AG04449 (cell line): ENCODE measurements at regions not wholly inside any gene's neighbourhood (a gene's known extent, or its start where the extent isn't known, plus 50 kb on each side); places are given as distances from the start of the nearest gene placed in this dataset.

ENCODE experiments used
- CTCF ChIA-PET: fragments of 350-600 bp; formaldehyde crosslinking; extraction: SDS; loops from one replicate; lab custom pipeline; 2021; ENCODE audit warnings: antibody characterized with exemption; lab: Yijun Ruan, JAX
- POLR2A ChIA-PET: fragments of 400-600, 350-600 bp; formaldehyde crosslinking; extraction: SDS; loops from one replicate; lab custom pipeline; 2020; ENCODE audit warnings: antibody characterized with exemption, inconsistent platforms; lab: Yijun Ruan, JAX
- DNase-seq: peaks from one replicate; pipeline ENCODE4 v3.0.0-alpha.2; 2010; ENCODE audit warnings: low read depth, low spot score
- H3K4me3 ChIP-seq: 2 replicates; pipeline ENCODE4 v1.5.1; 2011; ENCODE audit warnings: low read depth, mild to moderate bottlenecking, control low read depth, low read length
- CTCF ChIP-seq: IDR thresholded peaks from one replicate; pipeline ENCODE4 v1.5.1; 2011; ENCODE audit warnings: mild to moderate bottlenecking, moderate library complexity, low read length, control low read depth, inconsistent platforms; ENCODE audit not compliant: insufficient read depth; ENCODE audit errors: missing control alignments

DNA sequence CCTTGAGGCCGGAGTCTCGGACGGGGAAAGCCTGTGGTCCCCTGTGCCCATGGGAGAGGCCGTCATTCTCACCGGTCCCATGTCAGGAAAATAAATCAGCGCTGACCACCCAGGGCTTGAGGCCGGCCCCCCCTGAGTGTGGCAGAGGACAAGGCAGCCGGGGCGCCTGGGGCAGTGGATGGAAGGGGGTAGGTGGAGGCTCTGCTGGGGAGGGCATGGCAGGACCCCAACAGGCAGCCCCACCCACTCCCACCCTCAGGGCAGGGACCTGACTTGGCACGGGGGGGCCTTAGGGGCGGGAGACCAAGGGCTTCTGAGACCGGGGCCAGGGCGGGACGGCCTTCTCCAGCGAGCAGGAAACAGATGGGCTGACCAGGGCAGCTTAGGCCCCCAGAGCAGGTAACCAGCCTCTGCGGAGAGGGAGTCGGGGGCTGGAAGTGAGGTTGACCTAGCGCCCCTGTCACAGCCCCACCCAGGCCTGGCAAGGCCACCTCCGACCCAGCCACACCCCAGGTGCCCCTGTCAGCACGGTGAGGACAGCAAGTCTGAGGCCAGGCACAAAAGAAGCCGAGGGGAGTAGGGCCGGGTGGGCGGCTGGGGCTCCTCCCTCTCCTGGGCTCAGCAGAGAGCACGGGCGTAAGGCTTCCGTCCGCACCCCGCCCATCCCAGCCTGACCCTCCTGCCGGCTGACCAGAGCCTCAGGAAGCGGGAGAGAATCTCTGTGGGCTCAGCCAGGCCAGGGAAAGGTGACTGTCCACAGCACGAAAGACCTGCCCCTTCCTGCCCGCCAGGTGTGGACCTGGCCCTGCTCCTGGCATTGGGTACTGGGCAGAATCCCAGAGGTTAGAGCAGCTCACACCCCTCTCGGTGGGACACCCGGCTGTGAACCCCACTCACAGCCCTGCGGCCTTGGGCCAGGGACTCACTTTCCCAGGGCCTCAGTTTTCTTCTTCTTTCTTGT, 87.4 kb downstream of the FOXL3 start:
- ChIA-PET CTCF (no interaction called here), POLR2A (no interaction called here)
- H3K4me3 ChIP-seq: no peak overlapping the region
- no peak for TF ChIP-seq CTCF
- DNase-seq: no peak

- H3K4me3 ChIP-seq: no peak overlapping the region
- POLR2A ChIA-PET: no interaction called here
- TF ChIP-seq CTCF: no peak
- no peak for DNase-seq
- CTCF ChIA-PET: no interaction called here
Observed at GRCh38 chr7:378041-378420, 88.1 kb downstream of the FOXL3 start.

GRCh38 chr7:378551-379455, 88.8 kb downstream of the FOXL3 start:
- POLR2A ChIA-PET: no interaction called here
- TF ChIP-seq CTCF: no peak
- H3K4me3 ChIP-seq: no peak overlapping the region
- CTCF ChIA-PET: interaction anchor here (1.0 kb wide), 1 partner anchor 46 kb away, joined by 3 read pairs; no protein-coding TSS in a partner anchor
- no peak for DNase-seq

- TF ChIP-seq CTCF: no peak
- DNase-seq: no peak
- H3K4me3 ChIP-seq: no peak overlapping the region
- ChIA-PET CTCF (interaction anchor here (1.0 kb wide), 1 partner anchor 46 kb away, joined by 3 read pairs; no protein-coding TSS in a partner anchor), POLR2A (no interaction called here)
Observed at GRCh38 chr7:379456-380138, 89.6 kb downstream of the FOXL3 start.

DNA sequence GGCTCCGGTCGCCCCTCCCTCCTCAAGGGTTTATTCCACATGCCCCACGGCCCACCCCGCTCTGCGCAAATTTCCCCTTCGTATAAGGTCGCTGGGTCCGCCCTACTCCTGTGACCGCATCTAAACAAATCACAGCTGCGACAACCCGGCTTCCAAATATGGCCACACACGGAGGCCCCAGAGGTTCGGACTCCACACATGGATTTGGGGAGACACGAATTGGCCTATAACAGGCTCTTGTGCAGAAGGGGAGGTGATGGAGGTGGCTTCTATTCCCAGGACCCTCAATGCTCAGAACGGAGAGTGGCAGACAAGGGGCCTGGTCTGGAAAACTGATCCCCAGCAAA, 90.1 kb downstream of the FOXL3 start:
- no peak for DNase-seq
- TF ChIP-seq CTCF: no peak
- ChIA-PET CTCF (no interaction called here), POLR2A (no interaction called here)
- no peak overlapping the region for H3K4me3 ChIP-seq
